ENCODE measurements at regions not wholly inside any gene's neighbourhood (a gene's known extent, or its start where the extent isn't known, plus 50 kb on each side); places are given as distances from the start of the nearest gene placed in this dataset.
"Not testable (repeated sequence)": the region's sequence is repeated elsewhere in the genome, so short reads cannot be mapped to it uniquely, and the experiment has no call there.

- no peak for DNase-seq (ENCODE audit: low spot score)
- FAIRE-seq = no peak
These were observed 360.6 kb downstream of the BRD1 start for GRCh38 chr22:49466878-49467595.

- FAIRE-seq (no peak), DNase-seq (ENCODE audit: low spot score) (no peak)
These were observed 363.6 kb downstream of the BRD1 start for GRCh38 chr22:49464037-49464436.

DNA sequence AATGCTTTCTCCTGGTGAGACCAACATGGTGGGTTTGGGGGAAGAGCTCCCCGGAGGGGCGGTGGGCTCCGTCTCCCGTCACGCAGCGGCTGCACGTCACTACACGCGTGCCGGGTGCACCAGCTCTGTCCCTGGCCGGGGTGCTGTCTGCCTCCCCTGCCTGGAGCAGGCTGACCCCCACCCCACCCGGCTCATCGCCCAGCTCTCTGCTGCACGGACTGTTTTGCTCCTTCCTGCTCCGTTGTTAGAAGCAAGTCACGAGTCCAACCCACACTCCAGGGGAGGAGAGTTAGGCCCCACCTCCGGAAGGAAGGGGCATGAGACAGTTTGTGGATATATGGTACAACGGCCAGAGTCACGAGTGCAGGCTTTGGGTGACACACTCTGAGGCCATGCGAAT is 364.9 kb downstream of the BRD1 start:
- peak; percentile 40 for DNase-seq (ENCODE audit: low spot score)
- FAIRE-seq = no peak

GRCh38 chr22:49462291-49462690 is 365.4 kb downstream of the BRD1 start:
- no peak for FAIRE-seq
- DNase-seq (ENCODE audit: low spot score) = no peak

DNA sequence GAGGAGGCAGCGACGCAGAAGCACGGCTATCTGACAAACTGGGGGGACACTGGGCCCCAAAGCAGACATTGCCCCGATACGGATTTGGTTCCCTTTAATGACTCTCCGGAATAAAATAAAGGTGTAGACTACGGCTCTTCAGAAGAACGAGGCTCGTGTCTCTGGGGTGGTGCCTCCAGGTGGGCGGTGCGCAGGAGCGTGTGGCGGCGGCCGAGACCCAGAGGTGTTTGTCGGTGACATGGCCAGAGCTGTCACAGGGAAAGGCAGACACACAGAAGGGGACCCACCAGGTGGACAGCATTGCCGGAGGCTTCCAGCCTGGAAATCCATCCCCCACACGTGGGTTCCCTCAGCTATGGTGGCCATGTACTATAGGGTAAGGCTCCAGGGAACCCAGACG is 366.0 kb downstream of the BRD1 start:
- FAIRE-seq = no peak

DNA sequence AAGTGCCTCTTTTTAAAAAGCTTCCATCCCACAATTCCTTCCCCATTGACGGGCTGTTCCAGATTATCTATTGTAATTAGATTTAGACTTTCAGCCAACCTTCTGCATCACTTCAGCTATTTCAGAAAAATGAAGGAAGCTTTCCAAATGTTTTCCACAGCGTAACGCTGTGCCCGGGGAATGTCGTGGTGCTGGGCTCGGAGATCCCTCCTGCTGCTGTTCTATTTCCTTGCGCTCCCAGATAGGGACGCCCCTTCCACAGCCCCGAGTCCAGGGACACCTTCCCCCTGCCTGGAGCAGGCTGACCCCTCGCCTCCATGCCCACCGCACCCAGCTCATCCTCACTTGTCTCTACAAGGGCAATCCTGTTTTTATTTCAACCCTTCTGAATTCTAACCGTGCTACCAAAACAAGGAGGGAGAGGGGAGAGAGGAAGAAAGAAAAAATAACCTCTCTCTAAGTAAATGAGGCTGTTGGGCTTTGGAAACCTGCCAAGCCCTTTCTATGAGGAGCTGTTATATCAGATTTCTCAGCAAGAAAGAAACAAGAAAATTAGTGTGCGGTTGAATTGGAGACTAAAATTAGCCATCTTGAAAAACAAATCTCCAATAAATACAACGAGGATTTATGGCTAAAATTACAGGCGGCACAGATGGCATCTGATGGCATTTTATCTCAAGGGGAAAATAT is 366.9 kb downstream of the BRD1 start:
- DNase-seq (ENCODE audit: low spot score) = no peak
- no peak for FAIRE-seq

More for the DNA sequence above, 366.0 kb downstream of the BRD1 start:
- DNase-seq (ENCODE audit: low spot score) = no peak

- DNase-seq (ENCODE audit: low spot score) (no peak), FAIRE-seq (no peak)
These were observed 367.6 kb downstream of the BRD1 start for GRCh38 chr22:49460091-49460490.

- DNase-seq (ENCODE audit: low spot score) = no peak
- no peak for FAIRE-seq
These were observed 369.0 kb downstream of the BRD1 start for GRCh38 chr22:49458708-49459099.

DNA sequence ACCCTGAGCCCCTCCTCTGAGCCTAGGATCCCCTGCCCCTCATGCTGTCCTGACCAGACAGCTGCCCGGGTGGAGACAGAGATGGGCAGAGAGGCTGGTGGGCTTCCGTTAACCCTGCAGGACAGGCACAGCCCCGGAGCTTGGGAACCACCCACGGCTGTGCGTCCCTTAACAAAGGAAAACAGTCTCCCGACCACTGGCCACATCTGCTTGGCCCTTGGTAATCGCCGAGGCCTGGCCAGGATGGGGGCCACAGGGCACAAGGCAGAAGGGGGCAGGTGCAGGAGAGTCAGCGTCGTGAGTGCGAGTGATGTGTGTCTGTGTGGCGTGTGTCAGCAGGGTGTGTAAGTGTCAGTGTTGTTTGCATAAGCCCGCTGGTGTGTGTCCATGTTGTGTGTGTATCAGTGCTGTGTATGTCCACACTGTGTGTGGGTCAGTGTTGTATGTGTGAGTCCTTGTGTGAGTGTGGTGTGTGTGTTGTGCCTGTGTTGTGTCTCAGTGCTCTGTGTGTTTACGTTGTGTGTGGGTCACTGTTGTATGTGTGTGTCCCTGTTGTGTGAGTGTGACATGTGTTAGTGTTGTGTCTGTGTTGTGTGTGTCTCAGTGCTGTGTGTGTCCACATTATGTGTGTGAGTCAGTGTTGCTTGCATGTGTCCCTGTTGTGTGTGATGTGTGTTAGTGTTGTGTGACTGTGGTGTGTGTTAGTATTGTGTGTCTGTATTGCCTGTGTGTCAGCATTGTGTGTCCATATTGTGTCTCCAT is 369.5 kb downstream of the BRD1 start:
- no peak for DNase-seq (ENCODE audit: low spot score)
- FAIRE-seq = peak; percentile 94

- no peak for DNase-seq (ENCODE audit: low spot score)
- no peak for FAIRE-seq
These were observed 370.5 kb downstream of the BRD1 start for GRCh38 chr22:49457146-49457545.

DNA sequence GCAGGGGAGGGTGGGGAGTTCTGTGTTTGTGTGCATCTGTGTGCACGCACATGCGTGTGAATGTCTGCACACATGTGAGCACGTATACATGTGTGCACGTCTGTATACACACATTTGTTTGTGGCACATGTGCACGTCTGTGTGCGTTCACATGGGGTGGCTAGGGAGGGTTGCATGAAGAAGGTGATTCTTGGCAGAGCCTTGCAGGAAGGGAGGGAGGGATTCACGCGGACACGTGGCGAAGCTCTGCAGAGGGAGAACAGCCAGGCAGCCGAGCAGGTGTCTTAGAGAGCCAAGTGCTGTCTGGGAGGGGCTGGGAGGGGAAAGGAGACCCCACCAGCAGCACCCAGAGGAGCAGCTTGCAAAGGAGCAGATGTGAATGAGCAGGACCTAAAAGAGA is 372.1 kb downstream of the BRD1 start:
- FAIRE-seq (peak; percentile 82), DNase-seq (ENCODE audit: low spot score) (no peak)

GRCh38 chr22:49454726-49455125 is 372.9 kb downstream of the BRD1 start:
- FAIRE-seq (no peak), DNase-seq (ENCODE audit: low spot score) (no peak)

GRCh38 chr22:49453771-49454170 is 373.9 kb downstream of the BRD1 start:
- no peak for DNase-seq (ENCODE audit: low spot score)
- no peak for FAIRE-seq

GRCh38 chr22:49453019-49453418 is 374.7 kb downstream of the BRD1 start:
- not testable (repeated sequence) for DNase-seq (ENCODE audit: low spot score)
- peak; percentile 90 for FAIRE-seq

DNA sequence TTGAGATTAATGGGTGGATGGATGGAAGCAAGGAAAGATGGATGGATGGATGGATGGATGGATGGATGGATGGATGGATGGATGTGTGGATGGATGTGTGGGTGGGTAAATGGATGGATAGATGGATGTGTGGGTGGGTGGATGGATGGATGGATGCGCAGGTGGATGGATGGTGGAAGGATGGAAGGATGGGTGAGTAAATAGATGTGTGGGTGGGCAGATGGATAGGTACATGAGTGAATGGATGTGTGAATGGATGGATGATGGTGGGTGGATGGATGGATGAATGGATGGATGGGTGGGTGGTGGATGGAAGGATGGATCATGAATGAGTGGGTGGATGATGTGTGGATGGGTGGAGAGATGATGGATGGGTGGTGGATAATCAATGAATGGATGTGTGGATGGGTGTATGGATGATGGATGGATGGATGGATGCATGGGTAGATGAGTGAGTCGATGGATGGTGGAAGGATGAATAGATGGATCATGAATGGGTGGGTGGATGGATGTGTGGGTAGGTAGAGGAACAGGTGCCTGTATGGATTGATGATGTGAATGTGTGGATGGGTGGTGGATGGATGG is 375.2 kb downstream of the BRD1 start:
- FAIRE-seq (peak; percentile 84), DNase-seq (ENCODE audit: low spot score) (no peak)

DNA sequence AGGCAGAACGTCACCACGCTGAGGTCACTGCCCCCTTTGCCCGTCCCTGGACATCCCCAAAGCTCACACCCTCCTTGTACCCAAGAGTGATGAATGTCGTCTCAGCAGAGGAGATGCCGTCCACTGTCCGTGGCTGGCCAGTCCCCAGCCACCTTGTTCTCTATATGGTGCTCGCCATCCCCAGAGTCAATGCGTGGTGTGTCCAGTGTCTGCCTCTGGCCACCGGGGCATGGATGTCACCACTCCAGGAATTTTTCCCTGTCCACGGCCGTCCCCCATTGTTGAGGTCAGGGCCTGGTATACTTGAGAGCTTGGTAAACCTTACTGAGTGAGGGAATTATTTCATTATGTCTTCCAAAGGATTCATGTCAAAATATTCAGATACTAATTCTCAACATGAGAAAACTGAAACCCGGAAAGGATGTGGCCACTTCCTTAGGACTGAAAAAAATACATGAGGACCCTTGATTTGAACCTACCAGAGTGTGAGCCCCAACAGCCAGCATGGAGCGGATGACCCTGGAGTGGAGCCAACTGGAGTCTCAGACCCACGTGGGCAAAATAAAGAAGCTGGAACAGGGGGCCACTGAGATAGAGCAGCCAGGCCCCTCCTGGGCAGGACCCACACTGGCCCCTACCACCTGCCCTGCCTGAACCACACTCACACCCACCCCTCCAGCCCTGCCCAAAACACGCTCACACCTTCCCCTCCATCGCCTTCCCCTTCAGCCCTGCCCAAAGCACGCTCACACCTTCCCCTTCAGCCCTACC is 376.4 kb downstream of the BRD1 start:
- DNase-seq (ENCODE audit: low spot score) = no peak
- FAIRE-seq = peak; percentile 27

DNA sequence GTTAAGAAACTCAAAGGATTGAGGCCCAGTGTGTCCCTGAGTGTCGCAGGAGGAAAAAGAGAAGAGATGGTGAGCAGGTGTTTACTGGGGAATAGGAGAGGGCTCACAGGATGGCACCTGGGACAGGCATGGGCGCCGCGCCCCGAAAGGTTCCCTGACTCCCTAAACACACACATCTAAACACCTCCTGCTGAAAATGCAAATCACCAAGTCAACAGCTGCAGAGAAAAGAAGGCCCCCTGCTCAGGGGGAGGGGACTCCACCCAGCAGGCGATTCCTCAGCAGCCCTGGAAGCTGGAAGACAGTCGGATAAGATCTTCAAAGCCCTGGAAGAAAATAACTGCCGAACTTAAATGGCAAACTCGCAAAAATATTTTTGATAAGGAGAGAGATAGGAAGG is 377.2 kb downstream of the BRD1 start:
- FAIRE-seq (no peak), DNase-seq (ENCODE audit: low spot score) (no peak)

GRCh38 chr22:49449811-49450446 is 377.7 kb downstream of the BRD1 start:
- FAIRE-seq (no peak), DNase-seq (ENCODE audit: low spot score) (peak; percentile 33)

GRCh38 chr22:49449377-49449776 is 378.3 kb downstream of the BRD1 start:
- DNase-seq (ENCODE audit: low spot score) (no peak), FAIRE-seq (no peak)

DNA sequence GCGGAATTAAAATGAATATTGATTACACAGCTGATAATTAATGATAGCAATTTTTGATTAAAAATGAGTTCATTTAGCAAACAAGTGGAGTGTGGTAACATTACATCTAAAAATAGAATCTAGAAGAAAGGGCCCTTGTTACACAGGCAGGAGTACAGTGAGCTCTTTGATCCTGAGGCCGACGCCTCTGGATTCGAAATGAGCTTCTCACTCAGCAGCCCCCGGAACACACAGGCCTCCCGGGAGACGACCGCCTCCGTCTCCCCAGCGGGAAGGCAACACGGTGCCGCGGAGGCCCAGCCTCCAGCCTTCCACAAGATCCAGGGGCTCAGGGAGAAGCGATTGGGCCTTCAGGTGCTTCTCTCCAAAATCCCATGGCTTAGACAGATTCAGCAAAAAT is 379.1 kb downstream of the BRD1 start:
- no peak for FAIRE-seq
- no peak for DNase-seq (ENCODE audit: low spot score)

DNA sequence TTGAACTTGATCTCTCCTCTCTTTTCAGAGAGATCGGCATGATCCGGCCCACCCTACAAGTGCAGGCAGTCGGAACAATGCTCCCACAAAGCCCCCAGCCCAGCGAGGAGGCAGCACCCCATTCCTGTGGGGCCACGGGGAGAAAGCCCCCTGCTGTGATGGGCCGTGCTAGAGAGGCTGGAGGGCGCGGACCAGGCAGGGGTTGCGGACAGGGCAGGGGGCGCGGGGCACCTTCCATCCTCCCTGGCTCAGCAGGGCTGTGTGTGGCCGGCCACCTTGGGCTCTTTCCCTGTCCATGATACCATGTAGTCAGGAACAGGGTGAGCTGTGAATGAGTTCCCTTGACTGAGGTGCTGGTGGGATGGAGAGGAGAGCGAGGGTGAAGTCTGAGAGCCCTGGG is 379.8 kb downstream of the BRD1 start:
- FAIRE-seq = no peak
- DNase-seq (ENCODE audit: low spot score) = no peak
